GM21381 (cell line): ENCODE measurements at regions not wholly inside any gene's neighbourhood (a gene's known extent, or its start where the extent isn't known, plus 50 kb on each side); places are given as distances from the start of the nearest gene placed in this dataset.
"Not testable (repeated sequence)": the region's sequence is repeated elsewhere in the genome, so short reads cannot be mapped to it uniquely, and the experiment has no call there.

ENCODE experiments used
- ATAC-seq: cut with Tn5 transposase; IDR thresholded peaks from one replicate; pipeline ENCODE4 v1.9.1; 2021; ENCODE audit warnings: mild to moderate bottlenecking, moderate library complexity; ENCODE audit not compliant: unreplicated experiment

GRCh38 chr2:155913356-155913755 lies 419.2 kb downstream of the NR4A2 start:
- ATAC-seq = no peak

GRCh38 chr2:155908567-155908966 lies 424.0 kb downstream of the NR4A2 start:
- no peak for ATAC-seq

- no peak for ATAC-seq
These were observed 425.3 kb downstream of the NR4A2 start for GRCh38 chr2:155907211-155907610.

GRCh38 chr2:155905657-155906056 lies 426.9 kb downstream of the NR4A2 start:
- ATAC-seq = no peak

- ATAC-seq = no peak
These were observed 427.8 kb downstream of the NR4A2 start for GRCh38 chr2:155904720-155905119.

GRCh38 chr2:155902635-155903034 lies 429.9 kb downstream of the NR4A2 start:
- no peak for ATAC-seq

GRCh38 chr2:155895016-155895415 lies 437.5 kb downstream of the NR4A2 start:
- ATAC-seq = no peak

- ATAC-seq = not testable (repeated sequence)
These were observed 452.1 kb downstream of the NR4A2 start for GRCh38 chr2:155880382-155880781.

GRCh38 chr2:155879900-155880299 lies 452.6 kb downstream of the NR4A2 start:
- ATAC-seq = not testable (repeated sequence)

GRCh38 chr2:155872396-155872795 lies 460.1 kb downstream of the NR4A2 start:
- no peak for ATAC-seq

- no peak for ATAC-seq
These were observed 460.6 kb downstream of the NR4A2 start for GRCh38 chr2:155871940-155872339.

GRCh38 chr2:155867564-155867963 lies 465.0 kb downstream of the NR4A2 start:
- no peak for ATAC-seq

GRCh38 chr2:155866477-155866876 lies 466.0 kb downstream of the NR4A2 start:
- ATAC-seq = no peak

GRCh38 chr2:155852156-155852555 lies 480.4 kb downstream of the NR4A2 start:
- no peak for ATAC-seq

- ATAC-seq = no peak
These were observed 486.3 kb downstream of the NR4A2 start for GRCh38 chr2:155846259-155846658.

- ATAC-seq = no peak
These were observed 488.1 kb downstream of the NR4A2 start for GRCh38 chr2:155844461-155844860.

- ATAC-seq = no peak
These were observed 490.4 kb downstream of the NR4A2 start for GRCh38 chr2:155842103-155842502.

- ATAC-seq = no peak
These were observed 491.1 kb downstream of the NR4A2 start for GRCh38 chr2:155841442-155841841.

GRCh38 chr2:155840661-155841060 lies 491.9 kb downstream of the NR4A2 start:
- ATAC-seq = no peak

GRCh38 chr2:155839991-155840390 lies 492.5 kb downstream of the NR4A2 start:
- ATAC-seq = no peak

GRCh38 chr2:155839436-155839835 lies 493.1 kb downstream of the NR4A2 start:
- ATAC-seq = no peak

GRCh38 chr2:155836439-155836838 lies 496.1 kb downstream of the NR4A2 start:
- no peak for ATAC-seq

GRCh38 chr2:155830817-155831579 lies 501.5 kb downstream of the NR4A2 start:
- ATAC-seq = no peak
